Ishikawa (cell line): ENCODE measurements at regions not wholly inside any gene's neighbourhood (a gene's known extent, or its start where the extent isn't known, plus 50 kb on each side); places are given as distances from the start of the nearest gene placed in this dataset.

Experiments used
- CEBPB ChIP-seq: IDR thresholded peaks from 2 replicates; pipeline ENCODE4 v1.6.1; 2012
- CREB1 ChIP-seq: IDR thresholded peaks from 2 replicates; pipeline ENCODE4 v1.6.1; 2012; ENCODE audit warnings: low read depth
- EP300 ChIP-seq: IDR thresholded peaks from 2 replicates; pipeline ENCODE4 v1.6.1; 2012; ENCODE audit warnings: borderline replicate concordance
- MAX ChIP-seq: IDR thresholded peaks from 2 replicates; pipeline ENCODE4 v1.6.1; 2012
- RAD21 ChIP-seq: IDR thresholded peaks from 2 replicates; pipeline ENCODE4 v1.6.1; 2012; ENCODE audit warnings: low read depth
- REST ChIP-seq: IDR thresholded peaks from 2 replicates; pipeline ENCODE4 v1.6.1; 2012; ENCODE audit warnings: low read depth, mild to moderate bottlenecking
- TAF1 ChIP-seq: IDR thresholded peaks from 2 replicates; pipeline ENCODE4 v1.6.1; 2012; ENCODE audit warnings: low read depth, mild to moderate bottlenecking
- USF1 ChIP-seq: IDR thresholded peaks from 2 replicates; pipeline ENCODE4 v1.6.1; 2012
- YY1 ChIP-seq: IDR thresholded peaks from 2 replicates; pipeline ENCODE4 v1.6.1; 2012; ENCODE audit warnings: low read depth

- TF ChIP-seq TAF1, result no peak
- no peak for TF ChIP-seq USF1
- TF ChIP-seq YY1, result no peak
- TF ChIP-seq REST, result no peak
- no peak for TF ChIP-seq MAX
- TF ChIP-seq EP300, result no peak
- no peak for TF ChIP-seq CEBPB
- no peak for TF ChIP-seq RAD21
- no peak for TF ChIP-seq CREB1
Measured at GRCh38 chr3:3446251-3446650, 266.8 kb upstream of the CRBN start.
